ENCODE measurements at regions not wholly inside any gene's neighbourhood (a gene's known extent, or its start where the extent isn't known, plus 50 kb on each side); places are given as distances from the start of the nearest gene placed in this dataset.

DNA sequence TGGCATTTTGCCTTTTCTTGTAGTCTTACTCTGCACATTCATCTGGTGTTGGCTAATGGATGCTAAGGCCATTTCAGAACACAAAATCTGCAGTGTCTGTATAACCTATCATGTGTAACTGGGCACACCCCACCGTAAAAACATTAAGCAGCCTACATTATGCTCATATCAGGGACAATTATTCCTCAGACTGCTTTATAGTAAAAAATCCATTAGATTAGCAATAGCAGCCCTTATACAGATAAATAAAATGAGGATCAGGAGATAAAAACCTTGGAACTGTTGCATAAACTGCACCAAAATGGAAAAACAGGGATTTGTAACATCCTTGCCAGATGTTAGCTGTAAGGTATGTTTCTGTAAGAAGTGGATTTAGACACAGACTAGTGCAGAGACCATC, 288.8 kb downstream of the HS3ST1 start:
- no peaks in the 10 kb centered on the region for H3K27me3 ChIP-seq (ENCODE audit: control insufficient read depth, insufficient read depth, low read length)
- no peak overlapping the region for H3K18ac ChIP-seq (ENCODE audit: low read depth, low read length)
- H2BK5ac ChIP-seq (ENCODE audit: low read depth, low read length, poor library complexity, severe bottlenecking): no peak overlapping the region
- WGBS, 2 experiments (ENCODE audit: extremely low coverage in 2 of 2, insufficient read length in 1 of 2): no CpG with 5 or more reads among the region's 1 CpG
- H2AK5ac ChIP-seq (ENCODE audit: low read depth, low read length): no peak overlapping the region
- H2AK9ac ChIP-seq (replicated peaks; ENCODE audit: low read depth, low read length, poor library complexity): no peak overlapping the region
- H2BK15ac ChIP-seq (ENCODE audit: low read depth, low read length): no peak overlapping the region
- no peak overlapping the region for H3K23ac ChIP-seq (ENCODE audit: low read depth, low read length)
- no peak overlapping the region for H3K56ac ChIP-seq (ENCODE audit: extremely low read depth, insufficient read depth, low read length)
- H2AFZ ChIP-seq (replicated peaks; ENCODE audit: low read length, poor library complexity): no peak overlapping the region
- no peak for ATAC-seq (ENCODE audit: low read depth)
- H4K91ac ChIP-seq (ENCODE audit: insufficient read depth, low read depth, low read length): no peak overlapping the region
- no peak overlapping the region for H2BK20ac ChIP-seq (ENCODE audit: low read depth, low read length)
- dilution Hi-C loops (cut with HindIII; ENCODE audit: low sequenced_read_pairs, unreplicated experiment): no loop called here
- no TSS peak for BruUV-seq (replicated peaks)
- POLR2A ChIA-PET (ENCODE audit: unreplicated experiment): no interaction called here
- H3K36me3 ChIP-seq (ENCODE audit: control insufficient read depth, insufficient read depth, low read length): no peaks in the 10 kb centered on the region
- no peak overlapping the region for H3K4me3 ChIP-seq (ENCODE audit: insufficient read depth, low read depth, low read length)
- CTCF ChIA-PET: no interaction called here
- no peak for DNase-seq
- TF ChIP-seq, protein P1, sequence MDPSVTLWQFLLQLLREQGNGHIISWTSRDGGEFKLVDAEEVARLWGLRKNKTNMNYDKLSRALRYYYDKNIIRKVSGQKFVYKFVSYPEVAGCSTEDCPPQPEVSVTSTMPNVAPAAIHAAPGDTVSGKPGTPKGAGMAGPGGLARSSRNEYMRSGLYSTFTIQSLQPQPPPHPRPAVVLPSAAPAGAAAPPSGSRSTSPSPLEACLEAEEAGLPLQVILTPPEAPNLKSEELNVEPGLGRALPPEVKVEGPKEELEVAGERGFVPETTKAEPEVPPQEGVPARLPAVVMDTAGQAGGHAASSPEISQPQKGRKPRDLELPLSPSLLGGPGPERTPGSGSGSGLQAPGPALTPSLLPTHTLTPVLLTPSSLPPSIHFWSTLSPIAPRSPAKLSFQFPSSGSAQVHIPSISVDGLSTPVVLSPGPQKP (IDR thresholded peaks at IDR 0.05; ENCODE audit: borderline replicate concordance, low read depth, low read length): no peak
- TF ChIP-seq NFE2L2 (IDR thresholded peaks at IDR 0.05; ENCODE audit: low read depth, low read length) (no peak), MAZ (IDR thresholded peaks at IDR 0.05; ENCODE audit: borderline replicate concordance, low read depth, low read length) (no peak), CEBPB (IDR thresholded peaks at IDR 0.05; ENCODE audit: low read depth, low read length) (no peak), CHD1 (IDR thresholded peaks at IDR 0.05; ENCODE audit: low read depth, low read length) (no peak)
- no peak overlapping the region for H3K4me2 ChIP-seq (ENCODE audit: low read depth, low read length)
- no peak overlapping the region for H3K4ac ChIP-seq (ENCODE audit: low read depth, low read length)
- no peak overlapping the region for H3K9ac ChIP-seq (ENCODE audit: low read depth, low read length)
- no peaks in the 10 kb centered on the region for H4K20me1 ChIP-seq (ENCODE audit: insufficient read depth, low read length)
- no peaks in the 10 kb centered on the region for H3K9me1 ChIP-seq (ENCODE audit: insufficient read depth, low read length)
- H3K4me1 ChIP-seq (ENCODE audit: control insufficient read depth, insufficient read depth, low read length): no peaks in the 10 kb centered on the region
- H2BK120ac ChIP-seq (ENCODE audit: low read depth, low read length): no peak overlapping the region
- peaks cover 3% of the 10 kb centered on the region for H3K9me3 ChIP-seq (ENCODE audit: control insufficient read depth, insufficient read depth, low read length)
- no peak overlapping the region for H4K5ac ChIP-seq (ENCODE audit: low read depth, low read length)
- in situ Hi-C loops (cut with MboI; ENCODE audit: low sequenced_read_pairs): no loop called here
- H3K27ac ChIP-seq (ENCODE audit: insufficient read depth, low read length): no peak overlapping the region
- no peak overlapping the region for H4K8ac ChIP-seq (ENCODE audit: low read depth in 2 of 2, low read length in 2 of 2)
- no peak overlapping the region for H3K14ac ChIP-seq (replicated peaks; ENCODE audit: low read depth, low read length)
- H3K79me1 ChIP-seq (ENCODE audit: low read depth in 1 of 2, low read length in 2 of 2): no peaks in the 10 kb centered on the region
- intact Hi-C loops (cut with micrococcal nuclease): no loop called here

Data from IMR-90 (cell line).